Liver (tissue), 8 donors: ENCODE measurements at regions not wholly inside any gene's neighbourhood (a gene's known extent, or its start where the extent isn't known, plus 50 kb on each side); places are given as distances from the start of the nearest gene placed in this dataset.

Experiments used
- DNase-seq: peaks from one replicate; pipeline ENCODE4 v3.0.0-alpha.2; 2017; ENCODE audit warnings: low spot score
- H3K27ac ChIP-seq, 2 donors: one replicate each; pipeline ENCODE4 v1.7.0; 2013; ENCODE audit warnings: inconsistent platforms in 2 of 2, low read length in 2 of 2, control low read depth in 1 of 2, low read depth in 1 of 2, mild to moderate bottlenecking in 1 of 2
- H3K27me3 ChIP-seq, 4 donors: one replicate each; pipeline versions ENCODE4 v1.6.1 to v1.7.0; 2013; ENCODE audit warnings: low read length in 3 of 4, inconsistent platforms in 1 of 4, mild to moderate bottlenecking in 1 of 4, moderate library complexity in 1 of 4; ENCODE audit not compliant: control insufficient read depth in 4 of 4, insufficient read depth in 4 of 4
- H3K36me3 ChIP-seq, 4 donors: one replicate each; pipeline versions ENCODE4 v1.6.1 to v1.7.0; 2013; ENCODE audit warnings: low read length in 3 of 4, mild to moderate bottlenecking in 3 of 4, low read depth in 1 of 4, moderate library complexity in 1 of 4; ENCODE audit not compliant: control insufficient read depth in 4 of 4, insufficient read depth in 3 of 4
- H3K4me1 ChIP-seq, 4 donors: one replicate each; pipeline versions ENCODE4 v1.6.1 to v1.7.0; 2013; ENCODE audit warnings: low read length in 3 of 4, mild to moderate bottlenecking in 3 of 4, moderate library complexity in 1 of 4; ENCODE audit not compliant: control insufficient read depth in 4 of 4, insufficient read depth in 4 of 4
- H3K4me3 ChIP-seq, 3 donors: one replicate each; pipeline versions ENCODE4 v1.6.1 to v1.7.0; 2013; ENCODE audit warnings: low read length in 3 of 3, control low read depth in 1 of 3, low read depth in 1 of 3, mild to moderate bottlenecking in 1 of 3
- H3K9ac ChIP-seq, 2 donors: one replicate each; pipeline ENCODE4 v1.7.0; 2013; ENCODE audit warnings: low read length in 2 of 2, mild to moderate bottlenecking in 2 of 2, moderate library complexity in 2 of 2, control low read depth in 1 of 2, low read depth in 1 of 2
- H3K9me3 ChIP-seq, 4 donors: one replicate each; pipeline versions ENCODE4 v1.6.1 to v1.7.0; 2013; ENCODE audit warnings: low read length in 3 of 4; ENCODE audit not compliant: control insufficient read depth in 4 of 4
- ATF3 ChIP-seq: IDR thresholded peaks from 2 replicates; pipeline ENCODE4 v1.6.1; 2016; ENCODE audit warnings: antibody characterized with exemption
- CTCF ChIP-seq: fragments of 150-350 bp; IDR thresholded peaks from 2 replicates; pipeline ENCODE4 v1.5.1; 2017; ENCODE audit warnings: improper control_type of control experiment, low read depth, low read length; ENCODE audit not compliant: missing input control
- EGR1 ChIP-seq, 2 donors: IDR thresholded peaks; 2 replicates each; pipeline ENCODE4 v1.6.1; 2016 to 2018; ENCODE audit warnings: antibody characterized with exemption in 2 of 2, low read depth in 2 of 2
- FOXA1 ChIP-seq: IDR thresholded peaks from 2 replicates; pipeline ENCODE4 v1.6.1; 2016; ENCODE audit warnings: antibody characterized with exemption
- FOXA2 ChIP-seq: IDR thresholded peaks from 2 replicates; pipeline ENCODE4 v1.6.1; 2016; ENCODE audit warnings: antibody characterized with exemption
- GABPA ChIP-seq, 2 donors: IDR thresholded peaks in 1 of 2; conservative IDR thresholded peaks in 1 of 2; 2 replicates each; pipeline ENCODE4 v1.6.1; 2016; ENCODE audit warnings: antibody characterized with exemption in 2 of 2, mild to moderate bottlenecking in 1 of 2, moderate library complexity in 1 of 2
- HNF4A ChIP-seq, 2 donors: conservative IDR thresholded peaks; 2 replicates each; pipeline ENCODE4 v1.6.1; 2016; ENCODE audit warnings: antibody characterized with exemption in 2 of 2, mild to moderate bottlenecking in 2 of 2
- HNF4G ChIP-seq: IDR thresholded peaks from 2 replicates; pipeline ENCODE4 v1.6.1; 2016; ENCODE audit warnings: antibody characterized with exemption
- JUND ChIP-seq, 2 donors: IDR thresholded peaks; 2 replicates each; pipeline ENCODE4 v1.6.1; 2016; ENCODE audit warnings: antibody characterized with exemption in 2 of 2
- NR2F2 ChIP-seq: IDR thresholded peaks from 2 replicates; pipeline ENCODE4 v1.6.1; 2016; ENCODE audit warnings: antibody characterized with exemption
- RAD21 ChIP-seq, 2 donors: IDR thresholded peaks; 2 replicates each; pipeline ENCODE4 v1.6.1; 2016; ENCODE audit warnings: antibody characterized with exemption in 2 of 2, mild to moderate bottlenecking in 2 of 2
- REST ChIP-seq: IDR thresholded peaks from 2 replicates; pipeline ENCODE4 v1.6.1; 2016; ENCODE audit warnings: antibody characterized with exemption, mild to moderate bottlenecking
- RXRA ChIP-seq, 2 donors: IDR thresholded peaks; 2 replicates each; pipeline ENCODE4 v1.6.1; 2017 to 2018; ENCODE audit warnings: antibody characterized with exemption in 2 of 2, mild to moderate bottlenecking in 1 of 2
- SP1 ChIP-seq: IDR thresholded peaks from 2 replicates; pipeline ENCODE4 v1.6.1; 2018; ENCODE audit warnings: antibody characterized with exemption, mild to moderate bottlenecking
- TAF1 ChIP-seq: conservative IDR thresholded peaks from 2 replicates; pipeline ENCODE4 v1.6.1; 2016; ENCODE audit warnings: antibody characterized with exemption, mild to moderate bottlenecking
- YY1 ChIP-seq: IDR thresholded peaks from 2 replicates; pipeline ENCODE4 v1.6.1; 2016; ENCODE audit warnings: antibody characterized with exemption, mild to moderate bottlenecking
- ZBTB33 ChIP-seq: IDR thresholded peaks from 2 replicates; pipeline ENCODE4 v1.6.1; 2016; ENCODE audit warnings: antibody characterized with exemption
- WGBS: extraction: QIAGEN DNeasy Blood & Tissue Kit; methylation state at CpG from one replicate; pipeline ENCODE4 v1.1.7; 2013; 5-methylcytosine and 5-hydroxymethylcytosine counted together
- TF ChIP-seq, protein P1 (sequence below): IDR thresholded peaks from 2 replicates; pipeline ENCODE4 v1.6.1; 2016; ENCODE audit warnings: antibody characterized with exemption
- donor health status: healthy.
- donor health status: healthy.
- donor health status: healthy.
- donor health status: healthy.
- donor health status: healthy.

- Histone ChIP-seq H3K27me3 (no peaks in the 10 kb centered on the region), H3K27ac (no peak overlapping the region), H3K4me1 (no peaks in the 10 kb centered on the region), H3K36me3 (no peaks in the 10 kb centered on the region), H3K9me3 (no peaks in the 10 kb centered on the region), H3K4me3 (no peak overlapping the region), H3K9ac (no peak overlapping the region)
- TF ChIP-seq ATF3 (no peak), NR2F2 (no peak), HNF4G (no peak), TAF1 (no peak)
- WGBS: 87% methylated on average over 4 of the region's 4 CpGs
- no peak for DNase-seq
Measured at GRCh38 chr1:209355415-209355814, 228.1 kb upstream of the CAMK1G start.

DNA sequence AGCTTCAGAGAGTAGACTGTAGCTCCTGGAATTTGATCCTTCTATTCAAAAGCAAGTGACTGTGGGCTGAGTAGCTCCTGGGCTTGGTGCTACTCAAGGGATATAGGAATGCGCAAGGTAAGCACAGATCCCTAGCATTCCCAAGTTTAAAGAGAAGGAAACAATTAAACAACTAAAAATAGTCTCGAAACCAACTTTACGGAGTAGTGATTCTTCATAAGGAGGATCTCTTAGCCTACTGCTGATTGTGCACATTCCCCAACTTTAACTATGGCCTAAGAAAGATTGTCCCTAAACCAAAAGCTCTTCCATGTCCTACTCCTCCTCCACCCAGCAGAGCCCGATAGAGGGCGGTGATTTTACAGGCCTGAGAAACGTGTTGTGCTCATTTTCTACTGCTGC is 226.5 kb upstream of the CAMK1G start:
- Histone ChIP-seq H3K4me1 (no peaks in the 10 kb centered on the region), H3K27ac (no peak overlapping the region), H3K4me3 (no peak overlapping the region), H3K27me3 (no peaks in the 10 kb centered on the region), H3K9ac (no peak overlapping the region), H3K36me3 (no peaks in the 10 kb centered on the region), H3K9me3 (no peaks in the 10 kb centered on the region)
- no peak for TF ChIP-seq YY1
- no peak for TF ChIP-seq ZBTB33
- TF ChIP-seq EGR1 (IDR thresholded peaks at IDR 0.05; ENCODE audit: low read depth in 2 of 2): no peak
- TF ChIP-seq FOXA2: no peak
- TF ChIP-seq SP1: no peak
- TF ChIP-seq NR2F2: no peak
- TF ChIP-seq GABPA (IDR thresholded peaks at IDR 0.05 in 1 of 2, conservative IDR thresholded peaks at IDR 0.05 in 1 of 2): no peak
- no peak for TF ChIP-seq HNF4G
- no peak for TF ChIP-seq REST
- TF ChIP-seq TAF1: no peak
- no peak for TF ChIP-seq RAD21 (IDR thresholded peaks at IDR 0.05)
- TF ChIP-seq CTCF: no peak
- no peak for TF ChIP-seq JUND (IDR thresholded peaks at IDR 0.05)
- TF ChIP-seq, protein P1, sequence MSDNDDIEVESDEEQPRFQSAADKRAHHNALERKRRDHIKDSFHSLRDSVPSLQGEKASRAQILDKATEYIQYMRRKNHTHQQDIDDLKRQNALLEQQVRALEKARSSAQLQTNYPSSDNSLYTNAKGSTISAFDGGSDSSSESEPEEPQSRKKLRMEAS: no peak
- no peak for TF ChIP-seq FOXA1
- TF ChIP-seq ATF3: no peak
- no peak for TF ChIP-seq HNF4A (conservative IDR thresholded peaks at IDR 0.05)
- no peak for TF ChIP-seq RXRA (IDR thresholded peaks at IDR 0.05)
- no peak for DNase-seq
- WGBS: 86% methylated on average over 6 of the region's 6 CpGs
